GM21737 (cell line): ENCODE measurements at regions not wholly inside any gene's neighbourhood (a gene's known extent, or its start where the extent isn't known, plus 50 kb on each side); places are given as distances from the start of the nearest gene placed in this dataset.
"Not testable (repeated sequence)": the region's sequence is repeated elsewhere in the genome, so short reads cannot be mapped to it uniquely, and the experiment has no call there.

Source experiments
- ATAC-seq: cut with Tn5 transposase; IDR thresholded peaks from one replicate; pipeline ENCODE4 v1.9.1; 2021; ENCODE audit warnings: mild to moderate bottlenecking, moderate library complexity; ENCODE audit not compliant: unreplicated experiment

- ATAC-seq = no peak
These were observed 119.0 kb upstream of the ALKAL2 start for GRCh38 chr2:406876-407275.

DNA sequence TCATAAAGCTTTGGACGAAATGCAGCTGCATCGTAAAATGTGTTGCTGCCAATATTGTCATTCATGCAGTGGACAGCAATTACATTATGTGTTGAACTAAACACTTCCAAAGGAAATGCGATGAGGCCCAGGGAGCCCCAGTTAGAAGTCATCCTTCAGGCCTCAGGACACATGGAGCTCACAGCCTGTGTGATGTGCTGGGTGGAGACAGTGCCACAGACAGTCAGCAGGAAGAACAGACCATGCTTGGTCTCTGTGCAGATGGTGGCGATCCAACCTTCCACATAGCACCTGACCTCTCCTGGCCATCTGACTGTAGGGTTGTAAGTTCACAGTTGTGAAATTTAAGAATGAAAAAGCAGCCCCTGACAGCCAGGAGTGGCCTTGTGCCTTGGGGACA, 118.3 kb upstream of the ALKAL2 start:
- no peak for ATAC-seq

DNA sequence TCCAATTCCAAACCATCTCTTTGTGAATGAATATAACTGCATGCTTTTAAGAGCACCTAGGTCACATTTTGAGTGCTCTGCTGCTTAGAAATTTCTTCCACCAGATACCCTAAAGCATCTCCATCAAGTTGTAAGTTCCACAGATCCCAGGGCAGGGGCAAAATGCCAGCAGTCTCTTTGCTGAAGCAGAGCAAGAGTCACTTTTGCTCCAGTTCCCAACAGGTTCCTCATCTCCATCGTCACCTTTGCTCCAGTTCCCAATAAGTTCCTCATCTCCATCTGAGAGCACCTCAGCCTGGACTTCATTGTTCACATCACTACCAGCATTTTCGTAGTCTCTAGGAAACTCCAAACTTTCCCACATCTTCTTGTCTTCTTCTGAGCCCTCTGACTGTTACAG, 116.7 kb upstream of the ALKAL2 start:
- ATAC-seq = no peak

DNA sequence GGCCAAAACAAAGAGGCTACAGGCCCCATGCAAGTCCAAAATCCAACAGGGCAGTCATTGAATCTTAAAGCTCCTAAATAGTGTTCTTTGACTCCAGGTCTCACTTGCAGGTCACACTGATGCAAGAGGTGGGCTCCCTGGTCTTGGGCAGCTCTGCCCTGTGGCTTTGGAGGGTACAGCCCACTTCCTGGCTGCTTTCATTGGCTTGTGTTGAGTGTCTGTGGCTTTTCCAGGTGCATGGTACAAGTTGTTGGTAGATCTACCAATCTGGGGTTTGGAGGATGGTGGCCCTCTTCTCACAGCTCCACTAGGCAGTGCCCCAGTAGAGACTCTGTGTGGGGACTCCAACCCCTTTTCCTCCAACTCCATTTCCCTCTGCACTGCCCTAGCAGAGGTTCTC, 115.8 kb upstream of the ALKAL2 start:
- no peak for ATAC-seq

DNA sequence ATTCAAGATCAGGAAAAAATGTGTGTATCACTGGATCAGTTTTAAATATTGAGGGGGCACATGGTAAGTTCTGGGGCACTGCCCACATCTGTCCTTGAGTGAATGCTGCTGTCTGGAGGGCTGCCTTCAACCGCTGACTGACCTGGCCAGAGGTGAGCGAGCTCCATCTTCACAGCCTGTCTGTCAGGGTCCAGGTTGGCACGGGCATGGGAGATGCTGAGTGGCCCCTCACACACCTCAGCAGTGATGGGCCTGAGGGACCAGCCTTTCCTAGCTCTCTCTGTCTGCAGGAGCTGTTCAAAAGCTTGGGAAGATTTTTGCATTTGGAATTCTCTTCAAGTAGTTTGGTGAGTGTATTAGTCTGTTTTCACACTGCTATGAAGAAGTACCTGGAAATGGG, 114.8 kb upstream of the ALKAL2 start:
- no peak for ATAC-seq

- no peak for ATAC-seq
These were observed 114.3 kb upstream of the ALKAL2 start for GRCh38 chr2:402206-402605.

DNA sequence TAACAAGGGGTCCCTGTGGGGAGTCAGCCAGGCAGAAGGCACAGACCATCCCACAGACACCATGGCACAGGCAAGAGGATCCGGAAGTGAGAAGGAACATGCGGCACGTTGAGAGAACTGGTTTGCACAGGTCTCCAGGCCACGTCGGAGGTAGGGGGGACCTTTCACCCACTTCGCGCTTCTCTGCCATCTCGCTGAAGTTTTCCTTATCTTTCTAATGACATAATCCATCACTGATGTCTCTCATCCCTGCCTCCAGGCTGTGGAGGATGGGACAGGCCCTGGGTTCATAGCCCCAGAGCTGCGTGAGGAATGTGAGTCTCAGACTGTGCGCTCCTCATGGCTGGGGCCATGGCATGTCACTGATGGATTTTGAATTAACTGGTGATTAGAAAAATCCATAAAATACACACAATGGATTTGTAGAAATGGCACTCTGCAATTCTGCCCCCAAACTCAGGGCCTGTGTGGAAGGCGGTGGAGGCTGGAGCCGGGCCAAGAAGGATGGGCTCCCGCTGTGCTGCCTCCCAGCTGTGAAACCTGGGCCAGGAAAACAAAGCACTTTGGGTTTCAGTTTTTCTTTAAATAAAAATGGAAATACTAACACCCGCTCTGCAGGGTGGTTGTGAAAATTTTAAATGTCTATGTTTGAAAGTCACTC, 113.3 kb upstream of the ALKAL2 start:
- ATAC-seq = no peak

GRCh38 chr2:397926-398325, 110.0 kb upstream of the ALKAL2 start:
- no peak for ATAC-seq

DNA sequence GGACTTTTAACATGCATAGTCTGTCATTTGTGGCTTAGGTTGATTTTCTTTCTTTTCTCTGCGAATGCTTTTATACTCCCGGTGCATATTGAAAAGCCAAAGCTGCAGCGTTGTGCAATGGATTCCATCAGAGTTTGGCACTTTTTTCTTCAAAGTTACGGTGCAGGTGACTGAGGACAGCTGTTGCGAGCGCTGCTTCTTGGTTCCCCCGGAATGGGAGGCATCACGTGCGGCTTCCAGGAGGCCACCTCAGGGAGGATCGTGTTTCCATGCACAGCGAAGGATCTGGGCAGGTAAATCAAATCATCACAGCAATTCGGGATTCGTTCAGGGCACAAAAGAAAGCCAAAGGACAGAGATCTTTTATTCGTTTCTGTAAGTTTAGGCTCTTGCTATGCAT, 109.6 kb upstream of the ALKAL2 start:
- ATAC-seq = no peak

DNA sequence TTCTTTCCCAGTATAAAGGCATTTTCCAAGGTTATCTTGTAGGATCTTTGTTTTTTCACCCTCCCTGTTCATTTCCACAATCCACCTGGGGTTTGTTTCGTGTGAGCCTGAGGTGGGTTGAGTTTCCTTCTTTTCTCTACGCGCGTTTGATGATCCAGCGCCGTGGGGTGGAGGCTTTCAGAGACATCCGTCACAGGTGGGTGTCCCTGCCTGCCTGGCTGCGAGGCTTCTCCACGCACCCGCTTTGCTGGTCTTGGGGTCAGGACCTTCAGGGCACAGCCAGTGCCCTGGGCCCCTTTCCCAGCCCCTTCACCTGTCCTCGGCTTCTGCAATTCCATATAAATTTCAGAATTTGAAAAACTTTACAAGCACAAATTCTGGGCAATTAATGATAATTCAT, 109.0 kb upstream of the ALKAL2 start:
- ATAC-seq = no peak

DNA sequence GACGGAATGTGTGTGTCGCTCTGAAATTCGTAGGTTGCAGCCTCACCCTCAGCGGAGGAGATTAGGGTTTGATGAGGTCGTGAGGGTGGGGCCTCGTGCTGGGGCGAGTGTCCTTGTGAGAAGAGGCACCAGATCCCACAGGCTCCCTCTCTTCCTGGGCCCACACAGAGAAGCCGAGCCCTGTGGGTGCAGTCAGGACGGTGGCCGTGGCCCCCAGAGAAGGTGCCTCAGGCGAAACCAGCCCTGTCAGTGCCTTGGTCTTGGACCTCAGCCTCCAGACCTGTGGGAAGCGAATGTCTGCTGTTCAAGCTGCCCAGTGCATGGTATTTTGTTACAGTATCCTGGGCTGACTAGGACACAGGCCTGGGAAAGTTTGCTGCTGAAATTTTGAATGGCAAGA, 108.0 kb upstream of the ALKAL2 start:
- ATAC-seq = no peak

- ATAC-seq = no peak
These were observed 106.1 kb upstream of the ALKAL2 start for GRCh38 chr2:393711-394696.

DNA sequence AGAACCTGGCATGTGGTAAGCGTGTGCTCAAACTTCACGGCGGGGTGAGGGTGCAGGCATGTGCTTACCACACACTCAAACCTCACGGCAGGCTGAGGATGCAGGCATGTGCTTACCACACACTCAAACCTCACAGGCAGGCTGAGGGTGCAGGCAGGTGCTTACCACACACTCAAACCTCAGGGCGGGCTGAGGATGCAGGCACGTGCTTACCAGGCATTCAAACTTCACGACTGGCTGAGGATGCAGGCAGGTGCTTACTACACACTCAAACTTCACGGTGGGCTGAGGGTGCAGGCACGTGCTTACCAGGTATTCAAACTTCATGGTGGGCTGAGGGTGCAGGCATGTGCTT, 105.0 kb upstream of the ALKAL2 start:
- no peak for ATAC-seq

- ATAC-seq = no peak
These were observed 104.5 kb upstream of the ALKAL2 start for GRCh38 chr2:392181-392925.

- ATAC-seq = no peak
These were observed 103.8 kb upstream of the ALKAL2 start for GRCh38 chr2:391696-392095.

DNA sequence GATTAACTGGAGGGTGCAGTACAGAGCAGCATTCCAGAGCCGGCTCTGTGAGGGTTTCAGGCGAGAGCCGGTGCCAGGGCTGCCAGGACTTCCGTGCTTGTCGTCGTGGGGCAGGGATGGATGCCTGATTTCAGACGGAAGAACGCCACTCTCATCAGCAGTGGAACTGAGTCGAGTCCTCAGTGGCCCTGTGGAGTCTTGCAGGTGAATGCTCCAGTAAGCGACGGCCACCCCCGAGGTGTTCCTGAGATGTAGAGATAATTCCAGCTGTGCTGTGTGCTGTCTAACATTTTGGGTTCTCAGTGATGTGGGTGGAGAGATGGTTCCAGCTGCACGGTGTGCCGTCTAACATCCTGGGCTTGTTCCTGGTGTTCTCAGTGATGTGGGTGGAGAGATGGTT, 103.1 kb upstream of the ALKAL2 start:
- no peak for ATAC-seq

DNA sequence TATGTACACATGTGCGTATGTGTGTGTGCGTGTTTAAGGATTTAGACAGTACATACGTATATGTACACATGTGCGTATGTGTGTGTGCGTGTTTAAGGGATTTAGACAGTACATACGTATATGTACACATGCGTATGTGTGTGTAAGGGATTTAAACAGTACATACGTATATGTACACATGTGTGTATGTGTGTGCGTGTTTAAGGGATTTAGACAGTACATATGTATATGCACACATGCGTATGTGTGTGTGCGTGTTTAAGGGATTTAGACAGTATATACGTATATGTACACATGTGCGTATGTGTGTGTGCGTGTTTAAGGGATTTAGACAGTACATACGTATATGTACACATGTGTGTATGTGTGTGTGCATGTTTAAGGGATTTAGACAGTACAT, 102.1 kb upstream of the ALKAL2 start:
- not testable (repeated sequence) for ATAC-seq

DNA sequence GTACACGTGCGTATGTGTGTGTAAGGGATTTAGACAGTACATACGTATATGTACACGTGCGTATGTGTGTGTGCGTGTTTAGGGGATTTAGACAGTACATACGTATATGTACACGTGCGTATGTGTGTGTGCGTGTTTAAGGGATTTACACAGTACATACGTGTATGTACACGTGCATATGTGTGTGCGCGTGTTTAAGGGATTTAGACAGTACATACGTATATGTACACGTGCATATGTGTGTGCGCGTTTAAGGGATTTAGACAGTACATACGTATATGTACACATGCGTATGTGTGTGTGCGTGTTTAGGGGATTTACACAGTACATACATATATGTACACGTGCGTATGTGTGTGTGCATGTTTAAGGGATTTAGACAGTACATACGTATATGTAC, 100.9 kb upstream of the ALKAL2 start:
- ATAC-seq = not testable (repeated sequence)

DNA sequence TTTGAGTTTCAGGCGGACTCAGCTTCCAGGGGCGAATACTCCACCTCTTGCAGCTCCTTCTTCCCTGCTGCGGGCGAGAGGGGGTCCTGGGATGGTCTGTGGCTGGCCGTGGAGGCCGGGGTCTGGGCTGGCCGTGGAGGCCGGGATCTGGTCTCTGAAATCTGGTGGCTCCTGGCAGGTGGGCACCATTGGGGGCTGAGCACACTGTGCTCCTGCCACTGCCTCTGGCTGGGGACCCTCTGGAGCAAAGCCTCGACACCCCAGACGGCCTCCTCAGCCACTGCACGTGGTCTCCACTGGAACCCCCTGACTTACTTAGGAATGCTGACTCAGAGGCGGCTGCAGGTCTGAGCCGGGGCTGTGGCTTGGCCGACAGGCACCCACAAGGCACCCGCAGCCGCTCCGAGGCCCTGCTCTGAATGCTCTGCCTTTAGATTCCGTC, 100.1 kb upstream of the ALKAL2 start:
- ATAC-seq = no peak

GRCh38 chr2:386406-387103, 98.7 kb upstream of the ALKAL2 start:
- ATAC-seq = no peak

- ATAC-seq = no peak
These were observed 97.9 kb upstream of the ALKAL2 start for GRCh38 chr2:385785-386184.
